SK-N-SH treated with all-trans-retinoic acid at 6 μM for 48 hours (cell line): ENCODE measurements at regions not wholly inside any gene's neighbourhood (a gene's known extent, or its start where the extent isn't known, plus 50 kb on each side); places are given as distances from the start of the nearest gene placed in this dataset.

Experiments
- ARNTL ChIP-seq: fragments of 450-650 bp; formaldehyde crosslinking; IDR thresholded peaks from 2 replicates; pipeline ENCODE4 v1.5.0; 2020; ENCODE audit warnings: low read depth, mild to moderate bottlenecking, moderate library complexity, borderline replicate concordance
- ESRRG ChIP-seq: fragments of 250-450 bp; sonication (Bioruptor Pico); IDR thresholded peaks from 2 replicates; pipeline ENCODE4 v1.6.1; 2021; ENCODE audit warnings: mild to moderate bottlenecking
- GLIS3 ChIP-seq: fragments of 250-450 bp; sonication (Bioruptor Pico); IDR thresholded peaks from 2 replicates; pipeline ENCODE4 v1.5.0; 2020; ENCODE audit warnings: mild to moderate bottlenecking, moderate library complexity
- PPARA ChIP-seq: fragments of 250-450 bp; sonication (Bioruptor Pico); IDR thresholded peaks from 2 replicates; pipeline ENCODE4 v1.5.0; 2020; ENCODE audit warnings: mild to moderate bottlenecking, borderline replicate concordance
- RARB ChIP-seq: fragments of 250-450 bp; sonication (Bioruptor Pico); IDR thresholded peaks from 2 replicates; pipeline ENCODE4 v1.8.0; 2021; ENCODE audit warnings: mild to moderate bottlenecking, moderate library complexity
- TCF4 ChIP-seq: fragments of 250-450 bp; sonication (Bioruptor Pico); IDR thresholded peaks from 2 replicates; pipeline ENCODE4 v1.8.0; 2021; ENCODE audit warnings: mild to moderate bottlenecking, moderate library complexity, borderline replicate concordance
- TOX ChIP-seq: fragments of 250-450 bp; sonication (Bioruptor Pico); IDR thresholded peaks from 2 replicates; pipeline ENCODE4 v1.8.0; 2021; ENCODE audit warnings: mild to moderate bottlenecking, moderate library complexity, borderline replicate concordance
- ZFP3 ChIP-seq: fragments of 250-450 bp; sonication (Bioruptor Pico); IDR thresholded peaks from 2 replicates; pipeline ENCODE4 v1.5.0; 2020; ENCODE audit warnings: mild to moderate bottlenecking, moderate library complexity
- ZNF70 ChIP-seq: fragments of 450-650 bp; formaldehyde crosslinking; IDR thresholded peaks from 2 replicates; pipeline ENCODE4 v1.5.0; 2020; ENCODE audit warnings: mild to moderate bottlenecking, moderate library complexity
- ZNF8 ChIP-seq: fragments of 450-650 bp; formaldehyde crosslinking; IDR thresholded peaks from 2 replicates; pipeline ENCODE4 v1.5.0; 2020; ENCODE audit warnings: mild to moderate bottlenecking, moderate library complexity
- TF ChIP-seq, protein P1 (sequence below): fragments of 250-450 bp; sonication (Bioruptor Pico); IDR thresholded peaks from 2 replicates; pipeline ENCODE4 v1.8.0; 2020; ENCODE audit warnings: mild to moderate bottlenecking, moderate library complexity, borderline replicate concordance
- TF ChIP-seq, protein P2 (sequence below): fragments of 250-450 bp; sonication (Bioruptor Pico); IDR thresholded peaks from 2 replicates; pipeline ENCODE4 v1.5.1; 2020; ENCODE audit warnings: low read depth, mild to moderate bottlenecking, moderate library complexity
- TF ChIP-seq, protein P3 (sequence below): fragments of 250-450 bp; sonication (Bioruptor Pico); IDR thresholded peaks from 2 replicates; pipeline ENCODE4 v1.5.1; 2021; ENCODE audit warnings: mild to moderate bottlenecking, moderate library complexity
- TF ChIP-seq, protein P4 (sequence below): fragments of 250-450 bp; sonication (Bioruptor Pico); IDR thresholded peaks from 2 replicates; pipeline ENCODE4 v1.8.0; 2021; ENCODE audit warnings: low read depth, mild to moderate bottlenecking, moderate library complexity, borderline replicate concordance

DNA sequence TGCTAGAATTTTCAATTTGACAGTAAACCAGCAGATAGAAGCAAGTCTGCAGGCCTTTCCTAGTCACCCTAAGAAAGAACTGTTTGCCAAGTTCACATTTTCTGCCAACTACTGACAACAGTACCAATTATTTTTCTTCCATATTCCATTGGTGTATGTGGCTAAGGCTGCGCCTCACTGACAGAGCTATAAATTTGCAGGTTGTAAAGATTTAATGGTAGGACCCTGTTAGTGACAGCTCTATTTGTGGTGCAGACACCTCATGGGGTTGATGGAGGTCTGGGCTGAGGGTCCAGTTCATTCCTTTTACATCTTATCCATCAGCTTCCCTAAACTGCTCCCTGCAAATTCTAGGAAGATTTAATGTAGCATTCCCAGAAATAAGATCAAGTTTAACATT lies 228.5 kb downstream of the FRK start:
- TF ChIP-seq RARB (CRISPR knock-in tag) (no peak), PPARA (CRISPR knock-in tag) (no peak), ARNTL (CRISPR knock-in tag) (no peak), TCF4 (CRISPR knock-in tag) (no peak), GLIS3 (no peak), ESRRG (CRISPR knock-in tag) (no peak), ZNF8 (CRISPR knock-in tag) (no peak), ZNF70 (CRISPR knock-in tag) (no peak), ZFP3 (CRISPR knock-in tag) (no peak), TOX (CRISPR knock-in tag) (no peak)
- TF ChIP-seq, protein P1, sequence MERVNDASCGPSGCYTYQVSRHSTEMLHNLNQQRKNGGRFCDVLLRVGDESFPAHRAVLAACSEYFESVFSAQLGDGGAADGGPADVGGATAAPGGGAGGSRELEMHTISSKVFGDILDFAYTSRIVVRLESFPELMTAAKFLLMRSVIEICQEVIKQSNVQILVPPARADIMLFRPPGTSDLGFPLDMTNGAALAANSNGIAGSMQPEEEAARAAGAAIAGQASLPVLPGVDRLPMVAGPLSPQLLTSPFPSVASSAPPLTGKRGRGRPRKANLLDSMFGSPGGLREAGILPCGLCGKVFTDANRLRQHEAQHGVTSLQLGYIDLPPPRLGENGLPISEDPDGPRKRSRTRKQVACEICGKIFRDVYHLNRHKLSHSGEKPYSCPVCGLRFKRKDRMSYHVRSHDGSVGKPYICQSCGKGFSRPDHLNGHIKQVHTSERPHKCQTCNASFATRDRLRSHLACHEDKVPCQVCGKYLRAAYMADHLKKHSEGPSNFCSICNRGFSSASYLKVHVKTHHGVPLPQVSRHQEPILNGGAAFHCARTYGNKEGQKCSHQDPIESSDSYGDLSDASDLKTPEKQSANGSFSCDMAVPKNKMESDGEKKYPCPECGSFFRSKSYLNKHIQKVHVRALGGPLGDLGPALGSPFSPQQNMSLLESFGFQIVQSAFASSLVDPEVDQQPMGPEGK (CRISPR knock-in tag): no peak
- TF ChIP-seq, protein P2, sequence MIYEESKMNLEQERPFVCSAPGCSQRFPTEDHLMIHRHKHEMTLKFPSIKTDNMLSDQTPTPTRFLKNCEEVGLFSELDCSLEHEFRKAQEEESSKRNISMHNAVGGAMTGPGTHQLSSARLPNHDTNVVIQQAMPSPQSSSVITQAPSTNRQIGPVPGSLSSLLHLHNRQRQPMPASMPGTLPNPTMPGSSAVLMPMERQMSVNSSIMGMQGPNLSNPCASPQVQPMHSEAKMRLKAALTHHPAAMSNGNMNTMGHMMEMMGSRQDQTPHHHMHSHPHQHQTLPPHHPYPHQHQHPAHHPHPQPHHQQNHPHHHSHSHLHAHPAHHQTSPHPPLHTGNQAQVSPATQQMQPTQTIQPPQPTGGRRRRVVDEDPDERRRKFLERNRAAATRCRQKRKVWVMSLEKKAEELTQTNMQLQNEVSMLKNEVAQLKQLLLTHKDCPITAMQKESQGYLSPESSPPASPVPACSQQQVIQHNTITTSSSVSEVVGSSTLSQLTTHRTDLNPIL (CRISPR knock-in tag): no peak
- TF ChIP-seq, protein P3, sequence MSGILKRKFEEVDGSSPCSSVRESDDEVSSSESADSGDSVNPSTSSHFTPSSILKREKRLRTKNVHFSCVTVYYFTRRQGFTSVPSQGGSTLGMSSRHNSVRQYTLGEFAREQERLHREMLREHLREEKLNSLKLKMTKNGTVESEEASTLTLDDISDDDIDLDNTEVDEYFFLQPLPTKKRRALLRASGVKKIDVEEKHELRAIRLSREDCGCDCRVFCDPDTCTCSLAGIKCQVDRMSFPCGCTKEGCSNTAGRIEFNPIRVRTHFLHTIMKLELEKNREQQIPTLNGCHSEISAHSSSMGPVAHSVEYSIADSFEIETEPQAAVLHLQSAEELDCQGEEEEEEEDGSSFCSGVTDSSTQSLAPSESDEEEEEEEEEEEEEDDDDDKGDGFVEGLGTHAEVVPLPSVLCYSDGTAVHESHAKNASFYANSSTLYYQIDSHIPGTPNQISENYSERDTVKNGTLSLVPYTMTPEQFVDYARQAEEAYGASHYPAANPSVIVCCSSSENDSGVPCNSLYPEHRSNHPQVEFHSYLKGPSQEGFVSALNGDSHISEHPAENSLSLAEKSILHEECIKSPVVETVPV (CRISPR knock-in tag): no peak
- TF ChIP-seq, protein P4, sequence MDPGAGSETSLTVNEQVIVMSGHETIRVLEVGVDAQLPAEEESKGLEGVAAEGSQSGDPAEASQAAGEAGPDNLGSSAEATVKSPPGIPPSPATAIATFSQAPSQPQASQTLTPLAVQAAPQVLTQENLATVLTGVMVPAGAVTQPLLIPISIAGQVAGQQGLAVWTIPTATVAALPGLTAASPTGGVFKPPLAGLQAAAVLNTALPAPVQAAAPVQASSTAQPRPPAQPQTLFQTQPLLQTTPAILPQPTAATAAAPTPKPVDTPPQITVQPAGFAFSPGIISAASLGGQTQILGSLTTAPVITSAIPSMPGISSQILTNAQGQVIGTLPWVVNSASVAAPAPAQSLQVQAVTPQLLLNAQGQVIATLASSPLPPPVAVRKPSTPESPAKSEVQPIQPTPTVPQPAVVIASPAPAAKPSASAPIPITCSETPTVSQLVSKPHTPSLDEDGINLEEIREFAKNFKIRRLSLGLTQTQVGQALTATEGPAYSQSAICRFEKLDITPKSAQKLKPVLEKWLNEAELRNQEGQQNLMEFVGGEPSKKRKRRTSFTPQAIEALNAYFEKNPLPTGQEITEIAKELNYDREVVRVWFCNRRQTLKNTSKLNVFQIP (CRISPR knock-in tag): no peak
